ENCODE measurements at regions not wholly inside any gene's neighbourhood (a gene's known extent, or its start where the extent isn't known, plus 50 kb on each side); places are given as distances from the start of the nearest gene placed in this dataset.

GRCh38 chr12:97173688-97174410 lies 266.8 kb downstream of the NEDD1 start:
- H3K36me3 ChIP-seq, result no peaks in the 10 kb centered on the region
- TF ChIP-seq, protein P1, sequence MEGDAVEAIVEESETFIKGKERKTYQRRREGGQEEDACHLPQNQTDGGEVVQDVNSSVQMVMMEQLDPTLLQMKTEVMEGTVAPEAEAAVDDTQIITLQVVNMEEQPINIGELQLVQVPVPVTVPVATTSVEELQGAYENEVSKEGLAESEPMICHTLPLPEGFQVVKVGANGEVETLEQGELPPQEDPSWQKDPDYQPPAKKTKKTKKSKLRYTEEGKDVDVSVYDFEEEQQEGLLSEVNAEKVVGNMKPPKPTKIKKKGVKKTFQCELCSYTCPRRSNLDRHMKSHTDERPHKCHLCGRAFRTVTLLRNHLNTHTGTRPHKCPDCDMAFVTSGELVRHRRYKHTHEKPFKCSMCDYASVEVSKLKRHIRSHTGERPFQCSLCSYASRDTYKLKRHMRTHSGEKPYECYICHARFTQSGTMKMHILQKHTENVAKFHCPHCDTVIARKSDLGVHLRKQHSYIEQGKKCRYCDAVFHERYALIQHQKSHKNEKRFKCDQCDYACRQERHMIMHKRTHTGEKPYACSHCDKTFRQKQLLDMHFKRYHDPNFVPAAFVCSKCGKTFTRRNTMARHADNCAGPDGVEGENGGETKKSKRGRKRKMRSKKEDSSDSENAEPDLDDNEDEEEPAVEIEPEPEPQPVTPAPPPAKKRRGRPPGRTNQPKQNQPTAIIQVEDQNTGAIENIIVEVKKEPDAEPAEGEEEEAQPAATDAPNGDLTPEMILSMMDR (IDR thresholded peaks at IDR 0.05; ENCODE audit: low read depth, low read length), result no peak

DNA sequence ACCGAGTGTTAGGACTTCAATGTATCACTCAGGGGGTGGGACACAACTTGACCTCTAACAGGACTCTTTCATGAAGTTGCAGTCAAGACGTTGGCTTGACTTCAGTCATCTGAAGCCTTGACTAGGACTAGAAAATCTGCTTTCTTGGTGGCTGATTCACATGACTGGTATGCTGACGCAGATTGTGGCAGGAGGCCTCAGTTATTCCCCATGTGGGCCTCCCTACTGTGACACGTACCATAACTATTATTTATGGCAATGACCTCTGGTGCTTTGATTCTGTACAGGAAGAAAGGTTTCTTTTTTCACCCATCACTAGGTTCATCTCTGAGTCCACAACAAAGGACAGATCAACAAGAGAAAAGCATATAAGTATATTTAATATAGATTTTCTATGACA lies 270.4 kb downstream of the NEDD1 start:
- H3K4me1 ChIP-seq, result no peaks in the 10 kb centered on the region
- H3K36me3 ChIP-seq, result no peaks in the 10 kb centered on the region
- no peak overlapping the region for H3K4me3 ChIP-seq (ENCODE audit: low read depth, low read length)
- H3K9me3 ChIP-seq, result no peaks in the 10 kb centered on the region
- no peak for DNase-seq
- no peaks in the 10 kb centered on the region for H3K27me3 ChIP-seq
- TF ChIP-seq, protein P1 (IDR thresholded peaks at IDR 0.05; ENCODE audit: low read depth, low read length), result no peak

More at GRCh38 chr12:97173688-97174410, 266.8 kb downstream of the NEDD1 start:
- Histone ChIP-seq H3K4me1 (no peaks in the 10 kb centered on the region), H3K4me3 (ENCODE audit: low read depth, low read length) (no peak overlapping the region), H3K27me3 (no peaks in the 10 kb centered on the region), H3K9me3 (no peaks in the 10 kb centered on the region)
- DNase-seq, result no peak

DNA sequence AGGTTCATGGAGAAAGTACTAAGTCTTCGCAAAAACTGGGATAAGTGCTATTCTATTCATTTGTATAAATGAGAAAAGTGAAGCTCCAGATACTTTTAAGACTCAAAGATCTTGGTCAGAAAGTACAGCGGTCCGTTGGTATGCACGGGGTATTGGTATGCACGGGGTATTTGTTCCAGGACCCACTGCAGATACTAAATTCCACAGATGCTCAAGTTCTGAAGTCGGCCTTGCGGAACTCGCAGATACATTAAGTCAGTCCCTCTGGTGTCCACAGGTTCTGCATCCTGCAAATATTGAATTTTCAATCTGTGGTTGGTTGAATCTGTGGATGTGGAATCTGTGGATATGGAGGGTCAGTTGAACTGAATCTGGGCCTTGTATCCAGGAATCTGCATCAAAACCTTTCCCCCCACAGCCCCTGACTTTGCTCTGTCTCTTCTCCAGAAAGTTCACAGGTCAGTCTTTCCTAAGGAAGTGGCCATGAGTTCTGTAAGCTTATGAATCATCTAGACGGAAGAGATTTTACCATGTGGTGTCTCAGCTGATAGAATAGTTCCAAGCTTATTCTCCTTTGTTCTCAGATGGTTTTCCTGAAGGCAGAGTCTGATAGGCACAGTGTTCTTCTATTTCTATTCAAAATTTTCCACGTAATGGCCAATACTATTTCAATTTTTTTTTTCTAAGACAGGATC lies 274.7 kb downstream of the NEDD1 start:
- no peaks in the 10 kb centered on the region for H3K36me3 ChIP-seq
- H3K27me3 ChIP-seq, result no peaks in the 10 kb centered on the region
- H3K9me3 ChIP-seq, result no peaks in the 10 kb centered on the region
- DNase-seq, result no peak
- H3K4me1 ChIP-seq, result no peaks in the 10 kb centered on the region
- TF ChIP-seq, protein P1 (IDR thresholded peaks at IDR 0.05; ENCODE audit: low read depth, low read length), result no peak
- no peak overlapping the region for H3K4me3 ChIP-seq (ENCODE audit: low read depth, low read length)

GRCh38 chr12:97182769-97183168 lies 275.7 kb downstream of the NEDD1 start:
- H3K9me3 ChIP-seq, result no peaks in the 10 kb centered on the region
- no peak for DNase-seq
- TF ChIP-seq, protein P1 (IDR thresholded peaks at IDR 0.05; ENCODE audit: low read depth, low read length), result no peak
- no peaks in the 10 kb centered on the region for H3K36me3 ChIP-seq
- no peaks in the 10 kb centered on the region for H3K27me3 ChIP-seq
- H3K4me3 ChIP-seq (ENCODE audit: low read depth, low read length), result no peak overlapping the region
- no peaks in the 10 kb centered on the region for H3K4me1 ChIP-seq

- TF ChIP-seq, protein P1 (IDR thresholded peaks at IDR 0.05; ENCODE audit: low read depth, low read length), result no peak
- no peak for DNase-seq
- no peak overlapping the region for H3K4me3 ChIP-seq (ENCODE audit: low read depth, low read length)
- H3K9me3 ChIP-seq, result no peaks in the 10 kb centered on the region
- no peaks in the 10 kb centered on the region for H3K36me3 ChIP-seq
- no peaks in the 10 kb centered on the region for H3K27me3 ChIP-seq
- no peaks in the 10 kb centered on the region for H3K4me1 ChIP-seq
These were observed 277.2 kb downstream of the NEDD1 start for GRCh38 chr12:97184127-97184773.
